ENCODE measurements at regions not wholly inside any gene's neighbourhood (a gene's known extent, or its start where the extent isn't known, plus 50 kb on each side); places are given as distances from the start of the nearest gene placed in this dataset.
A peak's percentile ranks its signal among the peaks of the same experiment; 100 is the strongest.

- Histone ChIP-seq H3K27ac (no peak overlapping the region), H3K27me3 (no peaks in the 10 kb centered on the region), H3K9me3 (no peaks in the 10 kb centered on the region), H3K4me1 (no peaks in the 10 kb centered on the region), H3K4me3 (no peak overlapping the region), H3K36me3 (no peaks in the 10 kb centered on the region)
- DNase-seq = no peak
- TF ChIP-seq CTCF (IDR thresholded peaks at IDR 0.05) (no peak), EP300 (IDR thresholded peaks at IDR 0.05; ENCODE audit: low read depth) (no peak), POLR2AphosphoS5 (IDR thresholded peaks at IDR 0.05) (no peak), POLR2A (IDR thresholded peaks at IDR 0.05) (no peak)
- in situ Hi-C loops (cut with MboI; ENCODE audit: low pct_ligation_motif_present in 1 of 4, low pct_unique_long_range_greater_than_20kb in 1 of 4, low sequenced_read_pairs in 3 of 4) = no loop called here
- intact Hi-C loops (cut with DNase I; ENCODE audit: low total_unique reads) = loop anchor here (10.0 kb wide), 1 partner anchor 49 kb away; no protein-coding TSS in a partner anchor
- 47 to 71% methylated on average over 3 of the region's 3 CpGs for WGBS, 2 donors (ENCODE audit: low coverage in 1 of 2)
These were observed 122.4 kb upstream of the NPY2R start for GRCh38 chr4:155085843-155086530.

GRCh38 chr4:155094201-155094820, 114.1 kb upstream of the NPY2R start:
- Histone ChIP-seq H3K27me3 (no peaks in the 10 kb centered on the region), H3K4me3 (no peak overlapping the region), H3K27ac (no peak overlapping the region), H3K4me1 (no peaks in the 10 kb centered on the region), H3K36me3 (no peaks in the 10 kb centered on the region), H3K9me3 (no peaks in the 10 kb centered on the region)
- intact Hi-C loops (cut with DNase I; ENCODE audit: low total_unique reads) = no loop called here
- WGBS, 2 donors (ENCODE audit: low coverage in 1 of 2) = 54 to 68% methylated on average over 3 of the region's 3 CpGs
- no peak for TF ChIP-seq CTCF (IDR thresholded peaks at IDR 0.05)
- in situ Hi-C loops (cut with MboI; ENCODE audit: low pct_ligation_motif_present in 1 of 4, low pct_unique_long_range_greater_than_20kb in 1 of 4, low sequenced_read_pairs in 3 of 4) = no loop called here
- DNase-seq = no peak

- in situ Hi-C loops (cut with MboI; ENCODE audit: low pct_ligation_motif_present in 1 of 4, low pct_unique_long_range_greater_than_20kb in 1 of 4, low sequenced_read_pairs in 3 of 4) = no loop called here
These were observed 109.2 kb upstream of the NPY2R start for GRCh38 chr4:155099231-155099630.

GRCh38 chr4:155106629-155107028, 101.8 kb upstream of the NPY2R start:
- peaks cover 0 to 4% (median 2%) of the 10 kb centered on the region in 4 donors for H3K4me1 ChIP-seq
- in situ Hi-C loops (cut with MboI; ENCODE audit: low pct_ligation_motif_present in 1 of 4, low pct_unique_long_range_greater_than_20kb in 1 of 4, low sequenced_read_pairs in 3 of 4) = no loop called here
- TF ChIP-seq POLR2A (IDR thresholded peaks at IDR 0.05) (no peak), CTCF (IDR thresholded peaks at IDR 0.05) (no peak), POLR2AphosphoS5 (IDR thresholded peaks at IDR 0.05) (no peak), EP300 (IDR thresholded peaks at IDR 0.05; ENCODE audit: low read depth) (no peak)
- no peaks in the 10 kb centered on the region for H3K36me3 ChIP-seq
- 0 to 39% methylated on average over 1 of the region's 1 CpG for WGBS, 2 donors (ENCODE audit: low coverage in 1 of 2)
- DNase-seq = no peak
- no peak overlapping the region for H3K4me3 ChIP-seq
- peak overlapping the region in 3 of 4 donors; percentile 11 to 40 (median 28) for H3K27ac ChIP-seq
- intact Hi-C loops (cut with DNase I; ENCODE audit: low total_unique reads) = no loop called here
- no peaks in the 10 kb centered on the region for H3K27me3 ChIP-seq
- no peaks in the 10 kb centered on the region for H3K9me3 ChIP-seq

More at GRCh38 chr4:155099231-155099630, 109.2 kb upstream of the NPY2R start:
- Histone ChIP-seq H3K36me3 (no peaks in the 10 kb centered on the region), H3K9me3 (no peaks in the 10 kb centered on the region), H3K4me1 (no peaks in the 10 kb centered on the region), H3K4me3 (no peak overlapping the region), H3K27me3 (no peaks in the 10 kb centered on the region), H3K27ac (no peak overlapping the region)
- TF ChIP-seq POLR2AphosphoS5 (IDR thresholded peaks at IDR 0.05) (no peak), EP300 (IDR thresholded peaks at IDR 0.05; ENCODE audit: low read depth) (no peak), POLR2A (IDR thresholded peaks at IDR 0.05) (no peak), CTCF (IDR thresholded peaks at IDR 0.05) (no peak)
- DNase-seq = no peak
- intact Hi-C loops (cut with DNase I; ENCODE audit: low total_unique reads) = no loop called here
- 75% methylated on average over 1 of the region's 1 CpG; no CpG with 5 or more reads in 1 of the 2 donors for WGBS, 2 donors (ENCODE audit: low coverage in 1 of 2)
